GM18873 (cell line): ENCODE measurements at regions not wholly inside any gene's neighbourhood (a gene's known extent, or its start where the extent isn't known, plus 50 kb on each side); places are given as distances from the start of the nearest gene placed in this dataset.
"Not testable (repeated sequence)": the region's sequence is repeated elsewhere in the genome, so short reads cannot be mapped to it uniquely, and the experiment has no call there.

ENCODE experiments used
- ATAC-seq: cut with Tn5 transposase; IDR thresholded peaks from one replicate; pipeline ENCODE4 v1.9.1; 2021; ENCODE audit warnings: mild to moderate bottlenecking, moderate library complexity, moderate number of reproducible peaks; ENCODE audit not compliant: unreplicated experiment, low FRiP score

DNA sequence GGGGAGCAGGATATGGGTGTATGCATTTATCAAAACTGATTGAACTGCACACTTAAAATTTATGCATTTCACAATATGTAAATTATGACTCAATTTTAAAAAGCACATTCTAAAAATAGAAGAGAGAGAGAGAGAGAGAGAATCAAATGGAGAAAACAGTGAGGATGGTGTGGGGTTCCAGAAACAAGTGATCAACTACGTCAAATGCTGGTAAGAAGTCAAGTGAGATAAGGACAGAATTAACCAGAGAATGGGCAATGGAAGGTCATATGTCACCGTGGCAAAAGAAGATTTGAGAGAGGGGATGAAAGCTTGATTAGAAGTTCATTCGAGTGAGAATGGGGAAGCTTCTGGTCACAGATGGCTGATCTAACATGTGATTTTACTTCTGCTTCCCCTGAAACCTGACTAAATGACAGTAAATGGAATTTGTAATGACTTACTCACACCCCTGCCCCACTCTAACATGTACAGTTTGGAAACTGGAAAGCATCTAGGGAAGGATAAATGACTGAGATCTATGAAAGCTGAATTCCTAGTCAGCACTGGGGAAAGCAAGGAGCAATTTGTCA, 276.5 kb upstream of the AMIGO2 start:
- ATAC-seq, result no peak

DNA sequence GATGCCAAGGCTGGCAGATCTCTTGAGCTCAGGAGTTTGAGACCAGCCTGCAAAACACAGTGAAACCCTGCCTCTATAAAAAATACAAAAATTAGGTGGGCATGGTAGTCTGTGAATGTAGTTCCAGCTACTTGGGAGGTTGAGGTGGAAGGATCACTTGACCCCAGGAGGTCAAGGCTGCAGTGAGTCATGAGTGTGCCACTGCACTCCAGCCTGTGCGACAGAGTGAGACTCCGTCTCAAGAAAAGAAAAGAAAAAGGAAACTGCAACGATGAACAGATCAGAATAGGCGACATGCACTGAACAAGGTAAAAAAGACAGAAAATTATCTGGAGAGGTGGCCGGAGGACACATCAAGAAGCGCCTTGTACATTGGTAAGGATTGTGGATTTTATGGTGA, 273.7 kb upstream of the AMIGO2 start:
- no peak for ATAC-seq

DNA sequence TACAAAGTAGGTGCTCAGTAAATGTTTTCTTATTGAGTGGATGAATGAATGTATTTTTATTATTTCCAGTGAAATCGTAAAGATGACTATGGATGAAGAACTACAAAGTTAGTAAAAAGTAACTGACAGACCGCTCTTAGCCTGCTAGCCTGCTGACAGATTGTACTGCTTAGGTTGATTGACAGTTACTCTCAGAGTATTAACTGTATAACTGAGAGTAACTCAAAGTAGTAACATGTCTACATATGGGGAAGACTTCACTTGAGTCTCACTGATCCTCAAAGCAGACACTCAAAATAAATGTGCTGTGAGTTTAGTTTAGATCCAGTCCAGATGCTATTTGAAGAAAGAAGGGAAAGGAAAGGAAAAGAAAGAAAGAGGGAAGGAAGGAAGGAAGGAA, 272.3 kb upstream of the AMIGO2 start:
- no peak for ATAC-seq

DNA sequence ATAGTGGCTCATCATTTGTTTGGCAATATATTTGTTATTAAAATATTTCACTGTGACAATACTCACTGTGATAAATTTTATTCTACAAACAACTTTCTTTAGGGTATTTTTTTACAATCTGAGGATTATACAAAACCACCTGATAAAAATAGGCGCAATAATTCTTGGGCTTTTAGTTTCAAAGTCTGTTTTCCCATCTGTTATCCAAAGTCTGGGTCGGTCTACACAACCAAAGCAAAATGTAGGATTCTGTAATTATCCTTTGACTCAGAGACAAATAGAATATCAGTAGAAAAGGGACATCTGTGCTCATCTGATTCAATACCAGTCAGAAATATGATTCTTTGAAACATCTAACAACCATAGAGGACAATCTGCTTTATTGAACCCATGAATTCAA, 271.8 kb upstream of the AMIGO2 start:
- no peak for ATAC-seq

DNA sequence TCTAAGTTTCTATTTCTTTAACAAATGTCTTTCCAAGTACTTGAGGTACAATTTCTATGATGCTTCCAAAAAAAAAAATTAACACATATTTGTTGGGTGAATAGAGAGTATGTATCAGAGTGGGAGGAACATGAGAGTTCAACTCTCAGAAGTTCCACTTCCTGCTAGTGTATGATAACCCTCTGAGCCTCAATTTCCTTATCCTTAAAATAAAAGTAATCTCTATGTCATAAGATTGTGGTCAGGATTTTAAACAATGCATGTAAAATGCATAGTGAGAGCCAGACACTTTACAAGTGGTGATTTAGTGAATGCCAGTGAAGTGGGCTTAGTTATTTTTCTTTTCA, 270.3 kb upstream of the AMIGO2 start:
- ATAC-seq, result no peak

DNA sequence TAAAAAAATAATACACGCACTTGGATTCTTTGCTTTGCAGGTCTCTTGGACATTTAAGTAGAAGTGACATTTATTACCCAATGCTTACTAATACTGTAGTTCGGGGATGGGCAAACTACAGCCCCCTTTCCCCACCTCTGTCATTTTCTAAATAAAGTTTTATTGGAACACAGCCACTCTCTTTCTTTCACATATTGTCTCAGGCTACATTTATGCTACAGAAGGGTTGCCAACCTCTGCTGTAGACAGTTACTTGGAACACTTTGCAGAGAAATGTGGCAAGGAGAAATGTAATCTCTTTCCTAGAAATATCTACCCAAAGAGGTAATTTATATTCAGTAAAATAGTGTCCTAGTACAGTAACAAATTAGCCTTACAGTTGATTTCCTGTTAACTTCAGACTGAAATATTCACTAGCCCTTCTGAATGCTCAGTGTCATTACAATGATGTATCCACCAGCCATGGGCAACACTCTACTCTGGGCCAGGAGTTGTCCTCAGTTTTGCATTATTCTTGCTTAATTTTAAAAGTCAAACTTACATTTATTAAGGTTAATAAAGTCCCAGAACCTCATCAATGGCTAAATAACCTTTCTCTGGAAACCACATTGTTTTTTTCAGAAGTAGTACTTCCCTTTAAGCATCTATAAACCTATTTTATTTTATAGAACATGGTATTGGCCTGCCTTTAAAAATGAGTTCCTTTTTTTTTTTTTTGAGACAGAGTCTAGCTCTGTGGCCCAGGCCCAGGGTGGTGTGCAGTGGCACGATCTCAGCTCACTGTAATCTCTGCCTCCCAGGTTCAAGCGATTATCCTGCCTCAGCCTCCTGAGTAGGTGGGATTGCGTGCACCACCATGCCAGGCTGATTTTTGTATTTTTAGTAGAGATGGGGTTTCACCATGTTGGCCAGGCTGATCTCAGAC, 269.6 kb upstream of the AMIGO2 start:
- no peak for ATAC-seq

DNA sequence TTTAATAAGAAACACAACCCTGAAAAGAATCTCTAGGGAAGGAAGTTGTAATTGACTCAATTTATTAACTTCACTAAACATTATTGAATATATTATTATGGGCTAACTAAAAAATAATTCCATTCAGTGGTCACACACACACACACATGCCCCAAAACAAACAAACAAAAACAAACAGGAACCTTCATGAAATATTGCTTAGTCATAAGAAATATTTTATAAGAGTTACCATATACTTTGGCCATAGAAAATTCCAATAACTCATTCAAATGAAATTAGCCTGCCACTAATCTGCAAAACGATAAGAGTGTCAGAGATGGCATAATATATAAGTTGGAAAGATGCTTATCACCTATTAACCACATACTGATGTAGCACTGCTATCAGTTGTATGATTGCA, 268.4 kb upstream of the AMIGO2 start:
- no peak for ATAC-seq

DNA sequence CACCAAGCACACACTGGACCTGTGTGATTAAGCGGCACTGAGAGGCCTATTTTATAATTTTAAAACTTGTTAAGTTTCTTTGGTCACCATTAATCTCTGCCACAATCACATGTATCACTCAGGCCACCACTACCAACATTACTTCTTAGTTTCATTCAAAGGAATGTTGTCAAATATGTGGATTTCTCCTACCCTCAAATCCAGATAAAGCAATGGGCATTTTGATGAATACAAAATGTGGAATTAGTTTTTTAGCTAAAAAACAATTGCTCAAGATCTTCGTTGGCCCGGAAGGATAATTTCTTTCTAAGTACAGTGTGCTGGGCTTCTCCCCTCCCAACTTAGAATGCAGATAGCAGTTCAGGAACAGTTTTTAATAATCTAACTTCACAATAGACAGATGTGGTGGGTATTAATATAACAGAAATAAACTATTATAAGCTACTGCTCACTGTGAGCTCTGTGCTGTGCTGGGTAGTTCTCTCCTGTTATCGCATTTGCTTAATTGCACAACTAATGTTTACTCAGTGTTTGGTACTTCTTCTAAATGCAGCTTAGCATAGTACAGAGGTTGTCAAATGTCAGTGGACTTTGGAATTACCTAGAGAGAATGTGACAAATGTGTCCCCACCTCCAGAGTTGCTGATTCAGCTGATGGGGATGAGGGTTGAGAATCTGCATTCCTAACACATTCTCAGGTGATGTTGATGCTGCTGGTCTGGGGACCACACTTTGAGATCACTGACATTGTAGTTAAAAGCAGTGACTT, 266.7 kb upstream of the AMIGO2 start:
- ATAC-seq, result no peak

DNA sequence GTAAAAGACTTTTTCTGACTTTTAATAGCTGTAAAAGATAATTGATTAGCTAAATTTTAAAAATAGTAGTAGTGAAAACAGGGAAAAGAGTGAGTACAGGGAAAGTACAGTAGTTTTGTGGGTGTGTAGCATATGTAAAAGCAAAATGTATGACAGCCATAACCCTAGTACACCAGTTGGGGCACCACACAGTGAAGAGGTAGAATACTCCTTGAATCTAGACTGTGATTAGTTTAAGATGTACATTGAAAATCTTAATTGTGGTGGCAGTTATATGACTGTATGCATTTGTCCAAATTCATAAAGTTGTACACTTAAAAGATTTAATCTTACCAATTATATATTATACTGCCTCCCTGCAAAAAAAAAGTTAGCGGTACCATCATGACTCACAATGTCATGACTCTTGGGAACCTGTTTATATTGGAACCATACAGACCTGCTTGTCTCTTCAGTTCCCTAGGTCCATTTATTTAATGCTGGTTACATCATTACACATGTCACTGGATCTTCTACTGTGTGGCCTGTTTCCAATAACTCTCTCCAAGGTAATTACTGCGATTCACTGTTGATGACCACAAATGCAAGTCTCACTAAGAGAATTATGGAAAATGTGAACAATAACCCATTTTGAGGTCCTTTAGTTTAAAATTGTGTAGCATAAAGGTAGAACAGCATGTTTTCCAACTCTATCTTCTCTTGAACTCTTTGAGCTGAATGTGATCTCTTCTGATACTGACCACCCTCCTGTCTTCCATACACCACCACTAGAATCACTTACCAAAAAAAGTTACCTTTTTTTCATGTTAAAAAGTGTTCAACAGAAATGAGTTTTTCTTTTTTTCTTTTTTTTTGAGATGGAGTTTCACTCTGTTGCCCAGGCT, 264.2 kb upstream of the AMIGO2 start:
- ATAC-seq, result no peak

DNA sequence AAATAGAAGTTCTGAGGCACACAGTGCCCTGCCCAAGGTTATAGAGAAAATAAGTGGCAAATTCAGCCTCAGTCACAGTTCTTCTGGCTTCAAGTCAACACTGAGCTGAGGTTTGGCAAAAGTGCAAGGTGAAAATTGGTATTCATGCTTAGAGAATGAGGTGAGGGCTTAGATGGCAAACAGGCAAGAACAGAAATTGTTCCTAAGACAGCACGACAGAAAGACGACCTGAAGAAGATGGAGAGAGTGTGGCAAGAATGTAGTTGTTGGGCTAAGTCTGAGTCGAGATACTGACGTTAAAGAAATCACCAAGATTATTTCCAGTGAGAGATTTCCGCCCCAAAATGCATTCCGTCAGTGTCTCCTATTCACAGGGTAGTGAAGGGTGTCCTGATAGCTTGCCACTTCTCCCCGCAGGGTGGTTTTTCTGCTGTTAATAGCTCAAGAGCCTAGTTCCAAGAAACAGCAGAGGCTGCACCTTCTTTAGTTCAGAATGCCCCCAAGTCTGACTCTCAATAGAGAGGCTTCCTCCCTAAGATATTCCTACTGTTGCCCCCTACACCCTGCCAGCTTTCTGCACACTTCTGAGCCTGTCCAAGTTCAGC, 260.8 kb upstream of the AMIGO2 start:
- no peak for ATAC-seq

DNA sequence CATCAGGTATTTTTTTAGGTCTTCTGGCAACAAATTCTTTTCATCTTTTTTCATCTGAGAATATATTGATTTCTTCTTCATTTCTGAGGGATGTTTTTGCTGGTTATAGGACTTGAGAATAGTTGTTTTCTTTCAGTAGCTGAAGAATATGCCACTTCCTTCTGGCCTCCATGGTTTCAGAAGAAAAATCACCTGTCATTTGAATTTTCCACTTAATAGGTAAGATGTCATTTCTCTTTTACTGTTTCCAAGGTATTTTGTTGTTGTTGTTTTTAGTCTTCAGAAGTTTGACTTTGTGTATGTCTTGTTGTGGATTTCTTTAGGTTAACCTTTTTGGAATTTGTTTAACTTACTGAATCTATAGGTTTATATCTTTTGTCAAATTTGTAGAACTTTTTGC, 257.8 kb upstream of the AMIGO2 start:
- no peak for ATAC-seq

DNA sequence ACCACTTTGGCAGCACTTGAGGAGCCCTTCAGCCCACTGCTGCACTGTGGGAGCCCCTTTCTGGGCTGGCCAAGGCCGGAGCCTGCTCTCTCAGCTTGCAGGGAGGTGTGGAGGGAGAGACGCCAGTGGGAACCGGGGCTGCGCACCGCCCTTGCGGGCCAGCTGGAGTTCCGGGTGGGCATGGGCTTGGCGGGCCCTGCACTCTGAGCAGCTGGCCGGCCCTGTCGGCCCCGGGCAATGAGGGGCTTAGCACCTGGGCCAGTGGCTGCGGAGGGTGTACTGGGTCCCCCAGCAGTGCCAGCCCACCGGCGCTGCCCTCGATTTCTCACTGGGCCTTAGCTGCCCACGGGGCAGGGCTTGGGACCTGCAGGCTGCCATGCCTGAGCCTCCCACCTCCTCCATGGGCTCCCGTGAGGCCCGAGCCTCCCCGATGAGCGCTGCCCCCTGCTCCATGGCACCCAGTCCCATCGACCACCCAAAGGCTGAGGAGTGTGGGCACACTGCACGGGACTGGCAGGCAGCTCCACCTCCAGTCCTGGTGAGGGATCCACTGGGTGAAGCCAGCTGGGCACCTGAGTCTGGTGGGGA, 253.6 kb upstream of the AMIGO2 start:
- ATAC-seq, result not testable (repeated sequence)

DNA sequence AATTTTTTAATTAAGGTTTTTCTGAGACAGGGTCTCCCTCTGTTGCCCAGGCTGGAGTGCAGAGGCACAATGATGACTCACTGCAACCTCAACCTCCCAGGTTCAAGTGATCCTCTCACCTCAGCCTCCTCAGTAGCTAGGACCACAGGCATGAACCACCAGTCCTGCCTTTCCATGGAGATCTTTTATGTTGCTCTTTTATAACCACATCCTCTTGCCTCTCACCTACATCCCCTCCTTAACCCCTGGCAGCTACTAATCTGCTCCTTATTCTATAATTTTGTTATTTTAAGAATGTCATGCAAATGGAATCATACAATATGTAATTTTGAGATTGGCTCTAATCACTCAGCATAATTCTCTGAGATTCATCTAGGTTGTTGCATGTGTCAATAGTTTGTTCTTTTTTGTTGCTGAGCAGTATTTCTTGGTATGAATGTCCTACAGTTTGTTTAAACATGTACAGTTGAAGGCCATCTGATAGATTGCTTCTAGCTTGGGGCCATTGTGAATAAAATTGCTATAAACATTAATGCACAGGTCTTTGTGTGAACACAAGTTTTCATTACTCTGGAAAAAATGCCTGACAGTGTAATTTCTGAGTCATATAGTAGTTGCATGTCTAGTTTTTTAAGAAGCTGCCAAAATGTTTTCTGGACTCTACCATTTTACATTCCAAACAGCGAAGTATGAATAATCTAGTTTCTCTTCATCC, 249.2 kb upstream of the AMIGO2 start:
- ATAC-seq, result no peak

DNA sequence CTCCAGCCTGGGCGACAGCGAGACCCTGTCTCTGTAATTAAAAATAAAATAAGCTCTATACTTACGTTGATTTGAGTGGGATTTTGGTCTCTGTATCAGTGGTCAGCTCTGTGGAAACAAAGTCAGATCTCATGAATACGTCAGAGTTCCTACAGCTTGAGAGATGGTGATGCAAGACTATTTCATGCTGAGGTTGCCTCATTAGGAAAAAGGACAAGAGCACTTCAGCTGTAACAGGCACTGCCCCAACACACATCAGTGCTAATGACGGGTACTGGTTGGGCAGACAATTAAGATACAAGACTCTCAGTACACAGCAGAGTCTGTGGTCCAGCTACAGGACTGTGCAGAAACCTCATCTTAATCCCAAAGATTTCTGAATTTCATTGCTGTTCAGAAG, 246.4 kb upstream of the AMIGO2 start:
- no peak for ATAC-seq

DNA sequence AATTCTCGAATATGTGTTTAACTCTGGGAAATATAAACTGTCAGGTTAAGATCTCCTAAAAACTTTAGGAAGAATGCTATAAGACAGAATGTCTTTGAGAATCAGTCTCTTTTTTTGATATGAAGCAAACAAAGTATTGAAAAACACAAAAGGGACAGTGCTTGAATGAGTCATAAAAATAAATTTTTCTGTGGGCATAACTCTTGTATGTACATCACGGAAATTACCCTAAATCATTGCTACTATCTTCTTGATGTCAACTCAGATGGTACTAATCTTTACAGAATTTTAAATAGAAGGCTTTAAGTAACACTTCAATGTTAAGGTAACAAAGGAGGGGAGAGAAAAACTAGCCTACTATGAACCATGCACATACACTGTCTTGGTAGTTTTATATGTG, 244.0 kb upstream of the AMIGO2 start:
- ATAC-seq, result no peak

DNA sequence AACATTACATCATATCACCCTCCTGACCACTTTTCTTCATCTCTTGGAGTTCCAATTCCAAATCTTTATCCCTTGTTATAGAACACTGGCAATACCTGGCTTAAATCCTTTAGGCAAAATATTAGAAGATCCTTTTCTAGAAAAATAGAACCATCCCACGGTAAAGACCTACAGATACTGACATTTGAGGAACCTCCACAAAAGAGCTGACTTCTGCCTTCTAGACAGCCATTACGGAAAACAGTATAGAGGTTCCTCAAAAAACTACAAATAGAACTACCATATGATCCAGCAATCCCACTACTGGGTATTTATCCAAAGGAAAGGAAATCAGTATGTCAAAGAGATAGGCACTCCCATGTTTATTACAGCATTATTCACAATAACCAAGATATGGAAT, 241.7 kb upstream of the AMIGO2 start:
- ATAC-seq, result no peak

DNA sequence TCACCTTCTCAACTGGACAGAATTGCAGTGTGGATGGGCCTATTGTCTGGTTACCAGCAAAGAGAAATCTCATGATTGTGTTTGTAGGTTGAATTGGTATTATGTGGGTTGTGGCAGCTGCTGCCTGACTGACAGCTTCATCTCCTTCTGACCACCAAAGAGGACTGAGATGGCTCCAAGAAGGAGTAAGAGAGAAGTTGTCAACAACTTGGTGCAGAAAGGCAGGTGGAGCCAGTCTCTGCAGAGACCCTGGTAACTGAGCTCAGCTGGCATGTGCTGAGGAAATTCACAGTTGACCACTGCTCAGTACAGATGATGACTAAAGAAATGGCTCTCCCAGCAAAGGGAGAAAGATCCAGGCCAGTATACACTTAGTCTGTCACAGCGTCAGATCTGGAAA, 240.0 kb upstream of the AMIGO2 start:
- ATAC-seq, result no peak

DNA sequence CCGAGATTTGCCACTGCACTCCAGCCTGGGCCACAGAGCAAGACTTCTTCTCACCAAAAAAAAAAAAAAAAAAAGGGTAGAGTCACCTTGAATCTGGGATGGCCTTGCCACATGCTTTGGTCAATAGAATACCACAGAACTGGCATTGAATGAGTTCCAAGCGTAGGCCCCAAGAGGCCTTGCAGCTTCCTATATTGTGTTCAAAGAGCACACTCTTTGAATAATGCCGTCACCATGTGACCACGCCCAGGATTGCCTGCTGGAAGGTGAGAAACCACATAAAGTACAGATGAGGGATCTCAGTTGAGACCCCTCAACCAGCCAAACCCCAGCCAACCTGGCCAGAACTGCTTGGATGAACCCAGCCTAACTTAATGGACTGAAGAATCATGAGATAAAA, 239.2 kb upstream of the AMIGO2 start:
- ATAC-seq, result no peak
